ENCODE measurements at regions not wholly inside any gene's neighbourhood (a gene's known extent, or its start where the extent isn't known, plus 50 kb on each side); places are given as distances from the start of the nearest gene placed in this dataset.

GRCh38 chr6:121499666-121500065 lies 64.2 kb downstream of the GJA1 start:
- DNase-seq (ENCODE audit: low spot score), result no peak

GRCh38 chr6:121503589-121503991 lies 68.1 kb downstream of the GJA1 start:
- no peak for DNase-seq (ENCODE audit: low spot score)

- no peak for DNase-seq (ENCODE audit: low spot score)
Measured at GRCh38 chr6:121504227-121504626, 68.8 kb downstream of the GJA1 start.

GRCh38 chr6:121505284-121505683 lies 69.8 kb downstream of the GJA1 start:
- no peak for DNase-seq (ENCODE audit: low spot score)

- DNase-seq (ENCODE audit: low spot score), result no peak
Measured at GRCh38 chr6:121506761-121507754, 71.6 kb downstream of the GJA1 start.

- no peak for DNase-seq (ENCODE audit: low spot score)
Measured at GRCh38 chr6:121510568-121511177, 75.2 kb downstream of the GJA1 start.

- DNase-seq (ENCODE audit: low spot score), result no peak
Measured at GRCh38 chr6:121515630-121516265, 80.3 kb downstream of the GJA1 start.

GRCh38 chr6:121516331-121516730 lies 80.9 kb downstream of the GJA1 start:
- DNase-seq (ENCODE audit: low spot score), result no peak

- no peak for DNase-seq (ENCODE audit: low spot score)
Measured at GRCh38 chr6:121520337-121521163, 85.1 kb downstream of the GJA1 start.

- DNase-seq (ENCODE audit: low spot score), result no peak
Measured at GRCh38 chr6:121521164-121521555, 85.7 kb downstream of the GJA1 start.

GRCh38 chr6:121522265-121522664 lies 86.8 kb downstream of the GJA1 start:
- no peak for DNase-seq (ENCODE audit: low spot score)

GRCh38 chr6:121522771-121523386 lies 87.4 kb downstream of the GJA1 start:
- no peak for DNase-seq (ENCODE audit: low spot score)

- DNase-seq (ENCODE audit: low spot score), result no peak
Measured at GRCh38 chr6:121523628-121524027, 88.2 kb downstream of the GJA1 start.

- no peak for DNase-seq (ENCODE audit: low spot score)
Measured at GRCh38 chr6:121526282-121526681, 90.8 kb downstream of the GJA1 start.

- DNase-seq (ENCODE audit: low spot score), result no peak
Measured at GRCh38 chr6:121531658-121532169, 96.3 kb downstream of the GJA1 start.

- DNase-seq (ENCODE audit: low spot score), result no peak
Measured at GRCh38 chr6:121533321-121533841, 97.9 kb downstream of the GJA1 start.

- no peak for DNase-seq (ENCODE audit: low spot score)
Measured at GRCh38 chr6:121535777-121536176, 100.3 kb downstream of the GJA1 start.

- no peak for DNase-seq (ENCODE audit: low spot score)
Measured at GRCh38 chr6:121536345-121536744, 100.9 kb downstream of the GJA1 start.

GRCh38 chr6:121539439-121539838 lies 104.0 kb downstream of the GJA1 start:
- no peak for DNase-seq (ENCODE audit: low spot score)

GRCh38 chr6:121540210-121540609 lies 104.8 kb downstream of the GJA1 start:
- no peak for DNase-seq (ENCODE audit: low spot score)

GRCh38 chr6:121544691-121545090 lies 109.2 kb downstream of the GJA1 start:
- no peak for DNase-seq (ENCODE audit: low spot score)

Measured in iPS-NIHi11 (cell line).